DMS 273 (cell line): ENCODE measurements at regions not wholly inside any gene's neighbourhood (a gene's known extent, or its start where the extent isn't known, plus 50 kb on each side); places are given as distances from the start of the nearest gene placed in this dataset.
"Not testable (repeated sequence)": the region's sequence is repeated elsewhere in the genome, so short reads cannot be mapped to it uniquely, and the experiment has no call there.

Experiments
- DNase-seq: peaks from one replicate; lab custom pipeline; 2025; ENCODE audit not compliant: unreplicated experiment; lab: John Stamatoyannopoulos, UW

GRCh38 chr2:123481406-123481805 is 543.7 kb upstream of the CNTNAP5 start:
- no peak for DNase-seq

GRCh38 chr2:123485056-123485455 is 540.0 kb upstream of the CNTNAP5 start:
- no peak for DNase-seq

GRCh38 chr2:123493687-123494086 is 531.4 kb upstream of the CNTNAP5 start:
- DNase-seq, result no peak

- DNase-seq, result no peak
Measured at GRCh38 chr2:123495241-123495640, 529.8 kb upstream of the CNTNAP5 start.

GRCh38 chr2:123500346-123500745 is 524.7 kb upstream of the CNTNAP5 start:
- no peak for DNase-seq

DNA sequence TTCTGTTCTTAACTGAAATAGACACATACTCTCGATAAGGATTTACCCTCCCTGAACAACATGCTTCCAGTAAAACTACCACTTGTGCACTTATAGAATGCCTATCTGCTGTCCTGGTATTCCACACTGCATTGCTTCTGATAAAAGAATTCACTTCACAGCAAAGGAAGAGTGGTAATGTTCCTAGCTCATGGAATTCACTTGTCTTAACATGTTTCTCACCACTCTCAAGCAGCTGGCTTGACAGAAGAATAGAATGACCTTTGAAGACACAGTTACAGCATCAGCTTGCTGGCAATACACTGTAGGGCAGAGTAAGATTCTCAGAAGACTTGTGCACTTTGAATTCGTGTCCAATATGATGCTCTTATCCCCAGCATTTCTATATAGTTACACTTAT is 524.1 kb upstream of the CNTNAP5 start:
- DNase-seq, result no peak

- no peak for DNase-seq
Measured at GRCh38 chr2:123502931-123503330, 522.2 kb upstream of the CNTNAP5 start.

DNA sequence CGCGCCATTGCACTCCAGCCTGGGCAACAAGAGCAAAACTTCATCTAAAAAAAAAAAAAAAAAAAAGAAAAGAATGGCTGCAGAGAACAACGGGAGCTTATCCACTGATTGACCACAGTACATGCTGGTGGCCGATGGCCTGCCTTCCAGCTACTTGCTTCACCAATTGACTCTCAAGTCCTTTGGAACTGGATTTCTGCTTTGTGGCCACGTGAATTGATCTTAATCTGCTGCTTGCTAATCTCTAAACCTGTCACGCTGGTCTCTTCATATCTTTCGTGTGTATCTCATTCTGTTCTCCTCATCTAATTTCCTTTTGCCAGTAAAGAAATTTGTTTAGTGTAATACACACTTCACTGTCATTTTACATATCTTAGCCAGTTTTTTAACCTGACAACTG is 512.5 kb upstream of the CNTNAP5 start:
- DNase-seq, result no peak

- DNase-seq, result no peak
Measured at GRCh38 chr2:123513351-123513750, 511.7 kb upstream of the CNTNAP5 start.

DNA sequence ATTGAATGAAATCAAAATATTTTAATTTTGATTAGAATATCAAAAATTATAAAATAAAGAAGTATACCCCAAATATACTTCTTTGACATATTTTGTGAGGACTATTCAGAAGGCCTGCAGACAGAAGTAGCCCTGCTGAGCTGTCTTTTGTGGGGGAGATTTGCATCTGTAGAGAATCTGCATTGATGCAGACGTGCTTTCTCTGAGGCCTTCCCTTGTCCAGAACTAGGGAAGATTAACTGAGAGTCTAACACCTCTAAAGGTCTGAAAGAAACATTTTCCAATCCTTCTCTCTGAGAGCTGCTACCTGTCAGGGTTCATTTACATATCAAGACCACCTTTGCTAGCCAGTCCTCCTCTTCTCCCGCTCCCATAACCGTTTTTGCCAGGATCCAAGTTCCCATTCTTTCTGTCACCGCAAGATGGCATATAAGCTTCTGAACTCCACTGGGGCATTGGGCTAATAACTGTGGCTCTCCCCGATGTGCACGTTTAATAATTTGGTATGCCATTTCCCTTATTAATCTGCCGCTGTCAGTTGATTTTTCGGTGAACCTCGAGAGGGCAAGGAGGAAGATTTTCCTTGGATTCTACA is 510.4 kb upstream of the CNTNAP5 start:
- DNase-seq, result no peak

- DNase-seq, result no peak
Measured at GRCh38 chr2:123518367-123518766, 506.7 kb upstream of the CNTNAP5 start.

DNA sequence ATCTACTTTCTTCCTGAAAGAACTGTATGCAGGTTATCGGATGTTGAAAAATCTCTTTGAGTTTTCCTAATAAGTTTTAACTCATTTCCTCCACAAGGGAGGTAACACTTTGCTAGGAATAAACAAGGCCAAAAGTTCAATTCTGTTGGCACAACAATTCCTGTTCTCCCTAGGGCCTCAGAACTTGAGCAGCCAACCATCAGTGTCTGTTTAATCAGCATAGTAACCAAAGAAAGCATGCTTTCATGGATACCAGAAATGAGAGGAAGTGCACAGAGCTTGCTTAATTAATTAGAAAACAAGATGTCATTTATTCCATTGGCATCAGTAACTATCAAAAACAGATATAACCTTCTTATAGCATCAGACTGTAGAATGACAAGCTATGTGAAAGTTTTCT is 503.2 kb upstream of the CNTNAP5 start:
- no peak for DNase-seq

DNA sequence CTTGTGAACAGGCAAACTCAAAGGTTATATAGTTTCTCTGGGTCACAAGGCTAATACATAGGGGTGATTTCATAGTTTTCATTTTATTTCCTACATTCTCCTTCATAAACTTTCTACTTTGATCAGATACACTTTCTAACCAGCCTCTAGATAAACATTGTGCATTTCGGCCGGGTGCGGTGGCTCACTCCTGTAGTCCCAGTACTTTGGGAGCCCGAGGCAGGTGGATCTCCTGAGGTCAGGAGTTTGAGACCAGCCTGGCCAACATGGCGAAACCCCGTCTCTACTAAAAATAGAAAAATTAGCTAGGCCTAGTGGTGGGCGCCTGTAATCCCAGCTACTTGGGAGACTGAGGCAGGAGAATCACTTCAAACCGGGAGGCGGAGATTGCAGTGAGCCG is 502.6 kb upstream of the CNTNAP5 start:
- not testable (repeated sequence) for DNase-seq

DNA sequence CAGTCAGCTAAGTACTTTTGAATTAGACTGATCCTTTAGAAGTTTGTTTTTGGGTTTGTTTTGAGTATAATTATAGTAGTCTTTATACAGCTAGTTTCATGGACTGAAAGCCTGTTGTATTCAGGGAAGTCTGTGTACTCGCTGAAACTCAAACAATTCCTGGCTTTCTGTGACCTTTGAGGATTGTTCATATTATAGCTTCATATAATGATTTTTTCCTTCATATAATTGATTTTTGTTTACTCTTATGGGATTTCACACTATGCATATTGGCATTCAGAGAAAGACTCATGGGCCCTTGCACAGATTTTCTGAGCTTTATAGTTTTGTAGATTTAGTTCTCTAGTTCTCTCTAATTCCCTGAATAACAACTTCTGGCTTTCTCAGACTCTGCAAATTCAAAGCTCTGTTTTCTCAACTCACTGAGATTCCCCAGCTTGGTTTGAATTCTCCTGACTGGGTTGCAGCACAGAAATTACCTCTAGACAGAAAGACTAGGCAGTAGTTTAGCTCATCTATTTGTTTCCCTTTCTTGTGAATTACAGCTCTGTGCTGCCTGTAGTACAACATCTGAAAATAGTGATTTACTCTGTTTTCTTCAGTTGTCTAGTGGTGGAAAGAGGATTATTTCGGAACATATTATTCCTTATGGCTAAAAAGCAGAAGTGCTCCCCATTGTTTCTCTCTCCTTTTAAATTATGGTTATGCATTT is 495.9 kb upstream of the CNTNAP5 start:
- no peak for DNase-seq

DNA sequence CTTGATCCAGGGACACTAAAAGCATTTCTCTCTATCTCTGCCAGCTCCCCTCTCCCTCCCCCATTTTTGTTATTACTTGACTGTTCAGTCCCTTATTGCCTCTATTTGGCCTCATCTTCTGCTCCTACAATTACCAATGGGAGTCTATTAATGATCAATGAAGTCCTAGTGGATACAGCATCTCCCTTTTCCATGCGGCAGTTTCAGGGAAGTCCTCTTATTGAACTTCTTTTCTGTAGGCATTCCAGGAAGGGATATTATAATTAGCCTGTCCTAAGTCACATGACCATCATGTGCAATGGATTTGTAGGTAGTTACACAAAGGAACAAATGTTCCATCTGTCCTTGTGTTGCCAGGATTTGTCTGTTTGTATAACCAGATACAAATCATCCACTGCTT is 495.1 kb upstream of the CNTNAP5 start:
- no peak for DNase-seq

DNA sequence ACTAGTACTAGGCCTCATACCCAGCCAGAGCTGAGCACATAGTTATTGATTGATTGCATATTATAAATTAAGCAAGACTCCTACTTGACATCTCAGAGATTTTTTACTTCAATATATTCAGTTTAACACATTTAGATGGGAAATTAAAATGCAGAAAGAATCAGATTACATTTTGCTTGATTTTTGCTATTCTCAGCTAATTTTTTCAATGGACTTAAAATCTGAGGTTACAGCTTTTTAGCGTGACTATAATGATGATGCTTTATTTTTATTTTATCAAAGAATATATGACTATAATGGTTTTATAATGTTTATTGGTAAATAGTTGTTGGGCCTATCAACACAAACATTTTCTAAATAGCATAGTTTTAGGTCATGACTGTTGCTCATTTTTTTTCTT is 493.0 kb upstream of the CNTNAP5 start:
- no peak for DNase-seq

GRCh38 chr2:123532994-123533393 is 492.1 kb upstream of the CNTNAP5 start:
- DNase-seq, result no peak

DNA sequence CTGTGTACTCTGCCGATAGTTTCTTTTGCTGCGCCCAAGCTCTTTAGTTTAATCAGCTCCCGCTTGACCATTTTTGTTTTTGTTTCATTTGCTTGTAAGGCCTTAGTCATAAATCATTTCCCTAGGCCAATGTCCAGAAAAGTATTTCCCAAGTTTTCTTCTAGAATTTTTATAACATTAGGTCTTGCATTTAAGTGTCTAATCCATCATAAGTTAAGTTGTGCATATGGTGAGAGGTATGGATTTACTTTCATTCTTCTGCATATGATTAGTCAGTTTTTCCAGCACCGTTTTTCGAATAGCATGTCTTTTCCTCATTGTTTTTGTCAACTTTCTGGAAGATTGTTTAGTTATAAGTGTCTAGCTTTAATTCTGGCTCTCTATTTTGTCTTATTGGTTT is 484.8 kb upstream of the CNTNAP5 start:
- no peak for DNase-seq

DNA sequence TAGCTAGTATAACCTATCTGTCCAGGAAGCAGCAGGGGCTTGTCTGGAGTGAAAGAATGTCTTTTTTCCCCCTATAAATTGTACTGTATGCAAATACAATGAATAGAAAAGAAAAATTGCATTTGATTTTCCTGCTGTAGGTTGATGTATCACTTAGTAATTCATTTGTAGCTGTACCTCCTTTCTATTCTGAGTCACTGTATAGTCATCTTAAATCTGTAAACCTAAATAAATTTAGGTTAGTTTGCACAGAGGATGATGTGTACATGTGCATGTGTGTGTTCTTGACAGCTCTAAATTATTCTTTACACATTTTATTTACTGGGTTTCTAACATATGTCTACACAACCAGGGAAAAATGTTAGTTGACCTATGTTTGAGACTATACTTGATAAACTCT is 478.7 kb upstream of the CNTNAP5 start:
- no peak for DNase-seq

DNA sequence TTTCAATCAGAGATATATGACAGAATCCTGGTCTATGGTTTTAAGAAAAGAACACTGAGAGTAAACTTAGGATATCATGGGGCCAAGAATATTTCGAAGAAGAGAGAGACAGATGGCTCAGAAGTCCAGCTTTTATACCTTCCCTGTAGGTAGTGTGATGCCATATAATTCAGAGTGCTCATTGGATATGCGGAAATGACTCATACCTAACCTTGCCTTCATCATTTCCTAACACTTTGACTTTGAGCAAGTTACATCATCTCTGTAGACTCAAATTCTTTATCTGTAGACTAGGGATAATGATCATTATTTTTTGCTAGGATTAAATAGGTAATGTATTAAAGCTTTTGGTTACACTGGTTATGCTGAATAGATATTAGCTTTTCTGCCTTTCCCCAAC is 461.6 kb upstream of the CNTNAP5 start:
- DNase-seq, result no peak

DNA sequence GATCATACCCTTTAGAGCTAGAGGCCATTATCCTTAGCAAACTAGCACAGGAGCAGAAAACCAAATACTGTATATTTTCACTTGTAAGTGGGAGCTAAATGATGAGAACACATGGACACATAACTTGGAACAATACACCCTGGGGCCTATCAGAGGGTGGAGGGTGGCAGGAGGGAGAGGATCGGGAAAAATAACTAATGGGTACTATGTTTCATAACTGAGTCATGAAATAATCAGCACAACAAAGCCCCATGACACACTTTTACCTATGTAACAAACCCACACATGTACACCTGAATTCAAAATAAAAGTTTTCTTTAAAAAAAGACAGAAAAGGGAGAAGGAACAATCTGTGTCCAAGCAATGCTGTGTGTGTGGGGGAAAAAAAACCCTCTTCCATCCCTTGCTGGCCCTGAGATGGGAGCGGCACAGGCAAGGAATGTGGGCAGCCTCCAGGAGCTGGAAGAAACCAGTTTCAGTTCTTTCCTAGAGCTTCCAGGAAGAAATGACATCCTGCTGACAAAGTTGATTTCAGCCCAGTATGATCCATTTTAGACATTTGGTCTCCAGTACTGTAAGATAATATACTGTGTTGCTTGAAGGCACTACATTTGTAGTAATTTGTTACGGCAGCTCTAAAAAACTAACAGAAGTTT is 458.7 kb upstream of the CNTNAP5 start:
- no peak for DNase-seq

GRCh38 chr2:123578016-123578415 is 447.1 kb upstream of the CNTNAP5 start:
- no peak for DNase-seq

DNA sequence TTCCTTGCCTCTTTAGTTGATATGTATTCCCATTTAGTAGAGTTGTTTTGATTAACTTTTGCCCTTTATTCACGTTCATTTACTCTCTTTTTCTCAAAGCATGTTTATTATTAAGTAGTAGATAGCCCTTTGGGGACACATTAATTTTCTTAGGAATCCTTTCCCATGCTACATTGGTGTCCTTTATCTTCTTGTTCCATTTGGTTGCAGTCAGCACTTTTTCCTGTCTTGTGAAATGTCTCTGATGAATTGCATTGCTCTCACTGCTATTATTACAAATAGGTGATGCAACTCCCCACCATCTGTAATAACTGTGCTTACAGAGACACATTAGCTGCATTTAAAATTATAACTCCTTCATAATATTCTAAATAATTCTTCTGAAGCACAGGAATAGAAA is 428.5 kb upstream of the CNTNAP5 start:
- DNase-seq, result no peak
